Common myeloid progenitor, CD34-positive (primary cell): ENCODE measurements at regions not wholly inside any gene's neighbourhood (a gene's known extent, or its start where the extent isn't known, plus 50 kb on each side); places are given as distances from the start of the nearest gene placed in this dataset.

Source experiments
- CTCF ChIA-PET: fragments of 350-600 bp; sonication (Branson Sonifier 250); formaldehyde crosslinking; loops from one replicate; lab custom pipeline; 2021; ENCODE audit warnings: antibody characterized with exemption; lab: Charles Lee
- POLR2A ChIA-PET: fragments of 350-600 bp; sonication (Branson Sonifier 250); formaldehyde crosslinking; loops from one replicate; lab custom pipeline; 2021; ENCODE audit warnings: antibody characterized with exemption; lab: Charles Lee
- DNase-seq, 3 donors: peaks; one replicate each; pipeline versions ENCODE4 v3.0.0 to v3.0.0-alpha.2; 2013
- H3K27ac ChIP-seq, 2 experiments: 1 replicate in 1 of 2; 2 replicates in 1 of 2; pipeline ENCODE4 v1.7.0; 2013; ENCODE audit warnings: inconsistent platforms in 2 of 2, low read length in 2 of 2, mild to moderate bottlenecking in 2 of 2, low read depth in 1 of 2, moderate library complexity in 1 of 2; ENCODE audit not compliant: severe bottlenecking in 2 of 2, insufficient read depth in 1 of 2, poor library complexity in 1 of 2
- H3K27me3 ChIP-seq, 5 experiments: replicated peaks in 2 of 5; 1 replicate in 3 of 5; 2 replicates in 2 of 5; pipeline versions ENCODE4 v1.6.1 to v1.7.0; 2013; ENCODE audit warnings: low read length in 4 of 5, mild to moderate bottlenecking in 2 of 5, moderate library complexity in 2 of 5, inconsistent platforms in 1 of 5; ENCODE audit not compliant: insufficient read depth in 5 of 5, control insufficient read depth in 4 of 5
- H3K36me3 ChIP-seq, 4 experiments: 1 replicate in 2 of 4; 2 replicates in 2 of 4; pipeline versions ENCODE4 v1.6.1 to v1.7.0; 2013; ENCODE audit warnings: low read length in 3 of 4, control low read depth in 1 of 4, mild to moderate bottlenecking in 1 of 4; ENCODE audit not compliant: control insufficient read depth in 4 of 4, insufficient read depth in 4 of 4
- H3K4me1 ChIP-seq, 4 experiments: 1 replicate in 3 of 4; 2 replicates in 1 of 4; pipeline versions ENCODE4 v1.6.1 to v1.7.1; 2013; ENCODE audit warnings: low read length in 3 of 4, mild to moderate bottlenecking in 3 of 4, control low read depth in 1 of 4, inconsistent platforms in 1 of 4, moderate library complexity in 1 of 4; ENCODE audit not compliant: control insufficient read depth in 4 of 4, insufficient read depth in 4 of 4; ENCODE audit errors: control extremely low read depth in 1 of 4
- H3K4me3 ChIP-seq, 7 experiments: 1 replicate in 4 of 7; 2 replicates in 3 of 7; pipeline versions ENCODE4 v1.5.1 to v1.7.0; 2013; ENCODE audit warnings: mild to moderate bottlenecking in 7 of 7, low read length in 6 of 7, moderate library complexity in 6 of 7, inconsistent platforms in 2 of 7, low read depth in 2 of 7, control low read depth in 1 of 7; ENCODE audit not compliant: insufficient read depth in 4 of 7, control insufficient read depth in 1 of 7; ENCODE audit errors: extremely low read depth in 1 of 7
- H3K9me3 ChIP-seq, 5 experiments: 1 replicate in 4 of 5; 2 replicates in 1 of 5; pipeline versions ENCODE4 v1.6.1 to v1.7.1; 2013; ENCODE audit warnings: low read length in 4 of 5, mild to moderate bottlenecking in 2 of 5, inconsistent platforms in 1 of 5, low read depth in 1 of 5, moderate library complexity in 1 of 5; ENCODE audit not compliant: control insufficient read depth in 4 of 5, insufficient read depth in 2 of 5; ENCODE audit errors: control extremely low read depth in 1 of 5
- WGBS: methylation state at CpG from one replicate; pipeline ENCODE4 v1.1.5; 2013; ENCODE audit not compliant: insufficient coverage; 5-methylcytosine and 5-hydroxymethylcytosine counted together

DNA sequence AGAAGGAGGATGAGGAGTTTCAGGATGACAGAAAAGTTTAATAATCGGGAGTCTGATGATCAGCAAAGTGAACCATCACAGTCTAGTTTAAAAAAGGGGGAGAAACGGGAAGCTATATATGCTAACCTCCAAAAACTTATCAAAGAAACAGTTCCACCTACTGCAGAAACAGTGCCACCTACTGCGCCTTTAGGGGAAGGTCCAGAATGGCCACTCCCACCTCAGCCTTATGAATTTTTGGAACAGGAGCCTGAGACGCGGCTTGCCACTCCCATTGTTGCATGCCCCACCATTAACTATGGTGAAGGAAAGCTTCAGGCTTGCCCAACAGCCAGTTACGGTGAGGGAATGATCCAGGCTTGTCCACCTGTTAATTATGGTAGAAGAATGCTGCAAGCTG is 929.0 kb downstream of the SLITRK6 start:
- 90% methylated on average over 2 of the region's 6 CpGs for WGBS

GRCh38 chr13:84867246-84867645 is 932.0 kb downstream of the SLITRK6 start:
- no peak for DNase-seq

More for the DNA sequence above, 929.0 kb downstream of the SLITRK6 start:
- Histone ChIP-seq H3K27me3 (no peaks in the 10 kb centered on the region), H3K4me3 (no peak overlapping the region), H3K27ac (no peak overlapping the region), H3K9me3 (peaks cover 0 to 4% (median 0%) of the 10 kb centered on the region in 5 experiments), H3K36me3 (no peaks in the 10 kb centered on the region), H3K4me1 (peaks cover 0 to 3% (median 2%) of the 10 kb centered on the region in 4 experiments)
- POLR2A ChIA-PET = no interaction called here
- peak; percentile 18 to 25 (median 21) for DNase-seq
- CTCF ChIA-PET = interaction anchor here (1.2 to 1.4 kb wide), 2 partner anchors 11 to 13 kb away, joined by 3 read pairs; no protein-coding TSS in a partner anchor

GRCh38 chr13:84865783-84866221 is 933.4 kb downstream of the SLITRK6 start:
- ChIA-PET CTCF (no interaction called here), POLR2A (no interaction called here)
- Histone ChIP-seq H3K4me3 (no peak overlapping the region), H3K4me1 (peaks cover 0 to 3% (median 2%) of the 10 kb centered on the region in 4 experiments), H3K27ac (no peak overlapping the region), H3K9me3 (no peaks in the 10 kb centered on the region), H3K27me3 (no peaks in the 10 kb centered on the region), H3K36me3 (no peaks in the 10 kb centered on the region)
- WGBS = 83% methylated on average over 2 of the region's 2 CpGs
- peak in 2 of 3 donors; percentile 12 to 14 for DNase-seq

More at GRCh38 chr13:84867246-84867645, 932.0 kb downstream of the SLITRK6 start:
- Histone ChIP-seq H3K9me3 (no peaks in the 10 kb centered on the region), H3K27me3 (no peaks in the 10 kb centered on the region), H3K27ac (no peak overlapping the region), H3K4me1 (peaks cover 0 to 3% (median 2%) of the 10 kb centered on the region in 4 experiments), H3K4me3 (no peak overlapping the region), H3K36me3 (no peaks in the 10 kb centered on the region)
- ChIA-PET POLR2A (no interaction called here), CTCF (no interaction called here)

- no peaks in the 10 kb centered on the region for H3K36me3 ChIP-seq
- ChIA-PET CTCF (no interaction called here), POLR2A (no interaction called here)
- WGBS = no CpG with 5 or more reads among the region's 2 CpGs
- H3K4me3 ChIP-seq = no peak overlapping the region
- DNase-seq = no peak
- H3K9me3 ChIP-seq = no peaks in the 10 kb centered on the region
- H3K4me1 ChIP-seq = peaks cover 0 to 3% (median 2%) of the 10 kb centered on the region in 4 experiments
- no peaks in the 10 kb centered on the region for H3K27me3 ChIP-seq
- no peak overlapping the region for H3K27ac ChIP-seq
Measured at GRCh38 chr13:84864341-84864740, 934.9 kb downstream of the SLITRK6 start.

- WGBS = no CpG with 5 or more reads among the region's 1 CpG
- H3K4me1 ChIP-seq = no peaks in the 10 kb centered on the region
- peaks cover 0 to 2% (median 0%) of the 10 kb centered on the region in 5 experiments for H3K9me3 ChIP-seq
- no peaks in the 10 kb centered on the region for H3K36me3 ChIP-seq
- ChIA-PET POLR2A (no interaction called here), CTCF (no interaction called here)
- H3K27ac ChIP-seq = no peak overlapping the region
- peak in 1 of 3 donors; percentile 10 for DNase-seq
- no peaks in the 10 kb centered on the region for H3K27me3 ChIP-seq
- no peak overlapping the region for H3K4me3 ChIP-seq
Measured at GRCh38 chr13:84847107-84847506, 952.1 kb downstream of the SLITRK6 start.

GRCh38 chr13:84845907-84846619 is 953.2 kb downstream of the SLITRK6 start:
- H3K4me1 ChIP-seq = no peaks in the 10 kb centered on the region
- no peaks in the 10 kb centered on the region for H3K27me3 ChIP-seq
- no peaks in the 10 kb centered on the region for H3K36me3 ChIP-seq
- no peak overlapping the region for H3K4me3 ChIP-seq
- ChIA-PET POLR2A (no interaction called here), CTCF (interaction anchor here (0.9 kb wide), 1 partner anchor 961 kb away, joined by 3 read pairs; no protein-coding TSS in a partner anchor)
- H3K9me3 ChIP-seq = peaks cover 0 to 2% (median 0%) of the 10 kb centered on the region in 5 experiments
- WGBS = 57% methylated on average over 1 of the region's 4 CpGs
- H3K27ac ChIP-seq = no peak overlapping the region
- DNase-seq = no peak

DNA sequence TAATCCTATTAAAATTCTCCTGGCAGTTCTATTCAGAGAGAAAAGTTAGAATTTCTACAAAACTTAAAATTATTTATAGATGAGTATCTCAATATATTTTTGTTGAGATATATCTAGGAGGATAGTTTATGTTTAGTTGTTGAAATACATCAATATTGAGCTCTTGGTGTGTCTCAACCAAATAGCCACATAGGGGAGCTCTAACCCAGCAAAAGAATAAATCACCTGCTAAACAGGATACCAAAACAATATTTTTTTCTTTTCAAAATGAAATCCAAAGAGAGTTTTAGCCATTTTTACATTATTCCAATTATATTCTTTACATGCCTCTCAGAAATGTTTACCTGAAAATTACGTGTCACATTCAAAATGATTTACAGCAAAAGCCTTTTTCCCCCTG is 954.7 kb downstream of the SLITRK6 start:
- Histone ChIP-seq H3K4me1 (no peaks in the 10 kb centered on the region), H3K27ac (no peak overlapping the region), H3K9me3 (peaks cover 0 to 2% (median 0%) of the 10 kb centered on the region in 5 experiments), H3K27me3 (no peaks in the 10 kb centered on the region), H3K36me3 (no peaks in the 10 kb centered on the region), H3K4me3 (no peak overlapping the region)
- DNase-seq = peak; percentile 39 to 67 (median 54)
- WGBS = no CpG with 5 or more reads among the region's 1 CpG
- POLR2A ChIA-PET = no interaction called here
- CTCF ChIA-PET = interaction anchor here (0.8 to 1.2 kb wide), 2 partner anchors 10 to 12 kb away, joined by 3 to 4 read pairs; no protein-coding TSS in a partner anchor
